ENCODE measurements at regions not wholly inside any gene's neighbourhood (a gene's known extent, or its start where the extent isn't known, plus 50 kb on each side); places are given as distances from the start of the nearest gene placed in this dataset.

DNA sequence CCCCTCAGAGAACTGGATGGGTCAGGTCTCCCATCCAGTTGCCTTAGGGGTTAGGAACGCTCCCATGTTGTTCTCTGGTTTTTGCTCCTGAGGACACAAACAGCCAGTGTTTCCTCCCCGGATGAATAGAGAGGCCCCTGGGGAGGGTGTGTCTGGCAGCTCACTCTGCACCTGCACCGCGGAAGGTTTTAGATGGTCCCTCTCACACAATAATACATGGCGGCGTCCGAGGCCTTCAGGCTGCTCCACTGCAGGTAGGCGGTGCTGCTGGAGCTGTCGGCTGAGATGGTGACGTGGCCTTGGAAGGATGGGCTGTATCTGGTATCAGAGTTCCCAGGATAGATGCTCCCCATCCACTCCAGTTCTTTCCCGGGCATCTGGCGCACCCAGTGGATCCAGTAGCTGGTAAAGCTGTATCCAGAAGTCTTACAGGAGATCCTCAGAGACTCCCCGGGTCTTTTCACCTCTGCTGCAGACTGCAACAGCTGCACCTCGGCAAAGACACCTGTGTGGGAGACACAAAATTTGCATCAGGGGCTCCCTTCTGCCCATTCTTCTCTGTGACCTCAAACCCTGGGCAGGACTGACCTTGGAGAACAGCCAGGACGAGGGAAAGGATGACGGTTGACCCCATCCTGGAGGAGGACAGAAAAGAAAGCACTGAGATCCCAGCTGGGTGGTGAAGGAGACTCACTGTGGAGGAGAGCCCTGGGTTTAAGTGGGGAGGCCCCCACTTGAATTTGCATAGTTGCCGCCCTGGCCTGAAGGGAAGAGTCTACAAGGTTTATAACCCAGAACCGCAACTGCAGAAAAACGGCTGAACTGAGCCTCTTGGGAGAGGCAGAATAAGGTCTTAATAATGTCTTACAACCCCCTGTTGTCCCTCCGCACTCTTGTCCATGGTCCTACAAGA is 1324.8 kb downstream of the TMEM121 start:
- peak overlapping the region; percentile 100 for H3K27ac Mint-ChIP-seq
- H3K36me3 Mint-ChIP-seq = no peaks in the 10 kb centered on the region
- H3K9me3 Mint-ChIP-seq = no peaks in the 10 kb centered on the region
- H3K4me3 Mint-ChIP-seq = peak overlapping the region; percentile 84
- H3K4me1 Mint-ChIP-seq = peaks cover 72% of the 10 kb centered on the region
- peak; percentile 93 for ATAC-seq
- no peaks in the 10 kb centered on the region for H3K27me3 Mint-ChIP-seq

DNA sequence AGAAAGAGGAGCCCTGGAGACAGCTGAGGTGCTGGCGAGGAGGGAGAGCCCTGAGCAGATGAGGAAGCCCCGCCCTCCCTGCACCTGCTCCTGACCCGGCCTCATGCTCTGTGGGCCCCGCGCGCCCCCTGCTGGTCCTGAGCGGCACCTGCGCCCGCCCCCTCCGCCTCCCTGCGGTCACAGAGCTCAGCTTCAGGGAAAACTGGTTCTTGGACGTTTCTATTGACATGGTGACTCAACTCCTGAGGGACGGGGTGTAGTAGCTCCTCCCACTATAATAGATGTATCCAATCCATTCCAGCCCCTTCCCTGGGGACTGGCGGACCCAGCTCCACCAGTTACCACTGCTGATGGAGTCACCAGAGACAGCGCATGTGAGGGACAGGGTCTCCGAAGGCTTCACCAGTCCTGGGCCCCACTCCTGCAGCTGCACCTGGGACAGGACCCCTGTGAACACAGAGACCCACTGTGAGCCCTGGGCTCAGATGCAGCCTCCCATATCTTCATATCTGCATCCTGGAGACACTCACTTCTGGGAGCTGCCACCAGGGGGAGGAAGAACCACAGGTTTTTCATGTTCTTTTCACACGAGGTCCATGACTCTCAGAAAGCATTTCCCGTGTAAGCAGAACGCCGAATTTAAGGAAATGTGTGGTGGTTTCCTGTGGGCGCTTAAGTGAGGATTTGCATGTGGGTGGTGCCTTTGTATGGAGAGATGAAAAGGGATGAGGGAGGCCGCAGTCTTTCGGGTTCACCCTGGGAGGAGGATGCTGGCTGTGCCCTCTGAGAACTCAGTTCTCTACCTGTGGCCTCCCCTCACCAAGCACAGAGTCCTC is 1346.4 kb downstream of the TMEM121 start:
- no peaks in the 10 kb centered on the region for H3K9me3 Mint-ChIP-seq
- H3K27me3 Mint-ChIP-seq = peaks cover 38% of the 10 kb centered on the region
- H3K4me3 Mint-ChIP-seq = peak overlapping the region; percentile 71
- H3K4me1 Mint-ChIP-seq = peaks cover 23% of the 10 kb centered on the region
- ATAC-seq = peak; percentile 91
- H3K36me3 Mint-ChIP-seq = no peaks in the 10 kb centered on the region
- peak overlapping the region; percentile 67 for H3K27ac Mint-ChIP-seq

DNA sequence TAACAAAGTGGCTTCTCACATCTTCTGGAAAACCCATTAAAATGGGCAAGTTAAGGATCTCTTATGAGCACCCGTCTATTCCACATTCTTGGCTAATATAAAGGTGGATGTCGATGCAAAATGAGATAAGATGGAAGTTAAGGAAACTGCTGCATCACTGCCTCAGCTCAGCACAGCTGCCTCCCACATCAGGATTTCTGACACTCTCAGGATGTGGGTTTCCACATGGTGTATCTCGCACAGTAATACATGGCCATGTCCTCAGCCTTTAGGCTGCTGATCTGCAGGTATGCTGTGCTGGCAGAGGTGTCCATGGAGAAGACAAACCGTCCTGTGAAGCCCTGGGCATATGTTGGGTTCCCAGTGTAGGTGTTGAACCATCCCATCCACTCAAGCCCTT is 1348.0 kb downstream of the TMEM121 start:
- Mint-ChIP-seq H3K9me3 (no peaks in the 10 kb centered on the region), H3K4me3 (no peak overlapping the region), H3K36me3 (no peaks in the 10 kb centered on the region), H3K27ac (no peak overlapping the region), H3K4me1 (peaks cover 23% of the 10 kb centered on the region), H3K27me3 (peaks cover 38% of the 10 kb centered on the region)
- ATAC-seq = no peak

DNA sequence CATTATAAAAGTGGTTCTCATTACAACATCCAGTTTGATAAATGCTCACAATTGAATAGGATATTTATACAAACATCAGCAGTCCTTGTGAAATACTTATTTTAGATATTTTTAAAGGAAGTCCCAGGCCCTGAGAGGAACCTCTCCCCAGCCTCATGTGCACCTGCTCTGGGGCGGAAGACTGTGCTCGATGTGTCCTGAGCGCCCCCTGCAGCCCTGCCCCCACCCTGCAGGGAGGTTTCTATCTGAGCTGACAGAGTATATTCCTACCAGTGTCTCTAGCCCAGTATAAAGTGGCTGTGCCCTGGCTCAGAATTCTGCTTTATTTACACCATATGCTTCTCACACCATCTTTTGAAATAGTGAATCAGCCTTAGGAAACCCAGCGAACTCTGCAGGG is 1349.1 kb downstream of the TMEM121 start:
- Mint-ChIP-seq H3K27ac (no peak overlapping the region), H3K4me1 (peaks cover 23% of the 10 kb centered on the region), H3K27me3 (peaks cover 36% of the 10 kb centered on the region), H3K36me3 (no peaks in the 10 kb centered on the region), H3K4me3 (no peak overlapping the region), H3K9me3 (no peaks in the 10 kb centered on the region)
- peak; percentile 61 for ATAC-seq

DNA sequence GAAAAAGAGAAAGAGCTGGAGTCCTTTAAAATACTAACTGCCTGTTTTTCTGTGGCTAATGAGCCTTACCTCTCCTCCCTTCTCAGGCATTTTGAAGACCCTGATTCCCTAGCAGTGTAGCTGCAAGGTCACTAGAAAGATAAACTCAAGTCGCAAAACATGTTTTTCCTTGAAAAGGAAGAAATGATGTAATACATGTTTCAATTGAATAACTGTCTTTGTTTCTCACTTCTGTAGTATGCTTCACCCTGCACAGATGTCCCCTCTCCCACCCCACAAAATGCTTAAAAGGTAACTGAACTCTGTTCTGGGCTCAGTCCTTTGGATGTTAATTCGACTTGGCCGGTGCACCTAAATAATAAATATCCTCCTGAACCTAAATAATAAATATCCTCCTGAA is 1350.3 kb downstream of the TMEM121 start:
- H3K9me3 Mint-ChIP-seq = no peaks in the 10 kb centered on the region
- no peak overlapping the region for H3K27ac Mint-ChIP-seq
- peaks cover 23% of the 10 kb centered on the region for H3K4me1 Mint-ChIP-seq
- peaks cover 29% of the 10 kb centered on the region for H3K27me3 Mint-ChIP-seq
- H3K4me3 Mint-ChIP-seq = no peak overlapping the region
- ATAC-seq = no peak
- no peaks in the 10 kb centered on the region for H3K36me3 Mint-ChIP-seq

DNA sequence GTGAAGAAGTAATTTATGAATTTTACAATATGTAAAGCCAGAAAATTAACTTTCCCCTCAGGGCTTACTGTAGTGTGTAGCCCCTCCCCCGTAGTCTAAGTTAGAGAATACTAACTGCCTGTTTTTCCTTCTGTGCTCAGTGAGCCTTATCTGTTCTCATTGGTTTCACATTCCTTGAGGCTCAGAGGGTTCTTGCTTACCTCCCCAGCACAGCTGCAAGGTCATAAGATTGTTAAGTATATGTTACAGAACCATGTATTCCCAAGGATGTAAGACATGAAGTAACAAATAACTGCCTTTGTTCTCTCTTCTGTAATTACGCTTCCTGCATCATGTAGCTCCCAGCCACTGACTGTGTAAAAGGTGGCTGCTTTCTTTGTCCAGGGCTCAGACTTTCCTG is 1351.1 kb downstream of the TMEM121 start:
- Mint-ChIP-seq H3K27ac (no peak overlapping the region), H3K4me3 (no peak overlapping the region), H3K36me3 (no peaks in the 10 kb centered on the region), H3K27me3 (peaks cover 29% of the 10 kb centered on the region), H3K9me3 (no peaks in the 10 kb centered on the region), H3K4me1 (peaks cover 18% of the 10 kb centered on the region)
- ATAC-seq = no peak

DNA sequence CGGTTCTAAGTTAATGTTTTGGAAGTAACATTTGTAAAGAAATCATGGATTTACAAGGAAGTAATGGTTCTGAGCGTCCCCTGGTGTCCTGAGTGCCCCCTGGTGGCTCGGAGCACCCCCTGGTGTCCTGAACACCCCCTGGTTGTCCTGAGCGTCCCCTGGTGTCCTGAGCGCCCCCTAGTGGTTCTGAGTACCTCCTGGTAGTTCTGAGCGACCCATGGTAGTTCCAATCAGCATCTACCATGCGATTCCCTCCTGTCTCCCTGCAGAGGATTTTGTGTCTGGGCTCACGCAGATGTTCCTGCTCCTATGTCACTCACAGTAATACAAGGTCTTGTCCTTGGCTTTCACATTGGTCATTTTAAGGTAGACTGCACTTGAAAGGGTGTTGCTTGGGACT is 1352.9 kb downstream of the TMEM121 start:
- H3K4me3 Mint-ChIP-seq = no peak overlapping the region
- peaks cover 9% of the 10 kb centered on the region for H3K4me1 Mint-ChIP-seq
- peak; percentile 69 for ATAC-seq
- no peaks in the 10 kb centered on the region for H3K9me3 Mint-ChIP-seq
- H3K27me3 Mint-ChIP-seq = peaks cover 29% of the 10 kb centered on the region
- no peak overlapping the region for H3K27ac Mint-ChIP-seq
- H3K36me3 Mint-ChIP-seq = no peaks in the 10 kb centered on the region

DNA sequence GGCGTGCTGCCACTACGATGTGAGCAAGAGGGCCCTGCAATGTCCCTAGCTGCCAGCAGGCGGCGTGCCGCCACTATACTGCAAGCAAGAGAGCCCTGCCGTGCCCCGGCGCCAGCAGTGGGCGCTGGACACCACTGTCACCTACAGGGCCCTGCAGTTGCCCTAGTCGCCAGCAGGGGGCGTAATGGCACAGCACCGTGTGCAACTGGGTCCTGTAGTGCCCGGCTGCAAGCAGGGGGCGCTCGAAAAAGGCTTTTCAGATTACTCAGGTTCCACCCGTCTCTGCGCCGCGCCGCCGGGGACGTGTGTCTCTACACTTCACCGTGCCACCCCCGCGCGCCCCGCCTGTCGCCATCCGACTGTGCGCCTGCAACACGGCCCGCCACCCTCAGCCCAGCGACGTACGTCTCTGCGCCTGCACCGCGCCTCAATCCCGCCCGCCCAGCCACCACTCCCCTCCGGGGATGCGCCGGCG is 1356.9 kb downstream of the TMEM121 start:
- no peak overlapping the region for H3K27ac Mint-ChIP-seq
- H3K36me3 Mint-ChIP-seq = no peaks in the 10 kb centered on the region
- no peaks in the 10 kb centered on the region for H3K4me1 Mint-ChIP-seq
- peak; percentile 56 for ATAC-seq
- no peak overlapping the region for H3K4me3 Mint-ChIP-seq
- no peaks in the 10 kb centered on the region for H3K9me3 Mint-ChIP-seq
- H3K27me3 Mint-ChIP-seq = peaks cover 11% of the 10 kb centered on the region

Measured in stimulated activated memory B cell treated with anti-CD40 and anti-IgM and Interleukin-4, amounts not matched to agents 10 μg/mL and 1 μg/mL and 100 μg/mL, for 72 hours (primary cell).